SK-N-MC (cell line): ENCODE measurements at regions not wholly inside any gene's neighbourhood (a gene's known extent, or its start where the extent isn't known, plus 50 kb on each side); places are given as distances from the start of the nearest gene placed in this dataset.

Source experiments
- EZH2 ChIP-seq: fragments of 200-600 bp; sonication (generic); IDR thresholded peaks from one replicate; pipeline ENCODE4 v1.6.1; 2017; ENCODE audit warnings: antibody characterized with exemption
- POLR2AphosphoS5 ChIP-seq: IDR thresholded peaks from 2 replicates; pipeline ENCODE4 v1.6.1; 2012; ENCODE audit warnings: mild to moderate bottlenecking, low read depth, low read length, borderline replicate concordance

DNA sequence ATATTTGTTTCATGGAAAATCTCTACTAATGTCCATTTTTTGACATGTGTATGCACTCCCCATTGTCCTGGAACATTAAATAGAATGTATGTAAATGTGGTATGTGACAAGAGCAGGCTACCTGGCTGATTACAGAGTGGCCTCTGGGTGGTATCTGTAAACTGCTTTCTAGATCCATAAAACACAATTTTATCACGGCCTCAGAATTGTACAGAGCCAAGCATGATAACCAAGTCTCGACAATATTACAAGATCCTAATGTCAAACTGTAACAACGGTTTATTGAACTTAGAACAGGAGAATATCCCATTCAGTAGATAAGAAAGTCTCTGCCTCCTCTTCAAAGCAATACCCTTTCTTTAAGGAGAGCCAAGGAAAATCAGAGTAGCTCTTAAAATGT, 212.4 kb downstream of the PCDH7 start:
- TF ChIP-seq POLR2AphosphoS5, result no peak
- TF ChIP-seq EZH2, result no peak
